WERI-Rb-1 (cell line): ENCODE measurements at regions not wholly inside any gene's neighbourhood (a gene's known extent, or its start where the extent isn't known, plus 50 kb on each side); places are given as distances from the start of the nearest gene placed in this dataset.

Source experiments
- DNase-seq: peaks from one replicate; pipeline ENCODE4 v3.0.0-alpha.2; 2020
- H3K27ac ChIP-seq: fragments of 250-450 bp; sonication (Bioruptor Pico); 2 replicates; pipeline ENCODE4 v1.5.1; 2020; ENCODE audit warnings: mild to moderate bottlenecking, moderate library complexity
- H3K27me3 ChIP-seq: fragments of 250-450 bp; sonication (Bioruptor Pico); 2 replicates; pipeline ENCODE4 v1.5.1; 2021; ENCODE audit warnings: mild to moderate bottlenecking, low read depth, moderate library complexity; ENCODE audit not compliant: insufficient read depth, severe bottlenecking
- H3K36me3 ChIP-seq: fragments of 250-450 bp; sonication (Bioruptor Pico); 2 replicates; pipeline ENCODE4 v1.5.1; 2020; ENCODE audit warnings: mild to moderate bottlenecking, moderate library complexity
- H3K4me3 ChIP-seq: 2 replicates; pipeline ENCODE4 v1.5.1; 2011; ENCODE audit warnings: low read depth, mild to moderate bottlenecking, control low read depth, low read length
- H3K9me3 ChIP-seq: fragments of 250-450 bp; sonication (Bioruptor Pico); 2 replicates; pipeline ENCODE4 v1.5.1; 2021; ENCODE audit warnings: mild to moderate bottlenecking, moderate library complexity; ENCODE audit not compliant: severe bottlenecking
- TF ChIP-seq, protein P1 (sequence below): IDR thresholded peaks from 2 replicates; pipeline ENCODE4 v1.5.1; 2011; ENCODE audit warnings: low read depth, mild to moderate bottlenecking, control low read depth, inconsistent platforms, low read length

DNA sequence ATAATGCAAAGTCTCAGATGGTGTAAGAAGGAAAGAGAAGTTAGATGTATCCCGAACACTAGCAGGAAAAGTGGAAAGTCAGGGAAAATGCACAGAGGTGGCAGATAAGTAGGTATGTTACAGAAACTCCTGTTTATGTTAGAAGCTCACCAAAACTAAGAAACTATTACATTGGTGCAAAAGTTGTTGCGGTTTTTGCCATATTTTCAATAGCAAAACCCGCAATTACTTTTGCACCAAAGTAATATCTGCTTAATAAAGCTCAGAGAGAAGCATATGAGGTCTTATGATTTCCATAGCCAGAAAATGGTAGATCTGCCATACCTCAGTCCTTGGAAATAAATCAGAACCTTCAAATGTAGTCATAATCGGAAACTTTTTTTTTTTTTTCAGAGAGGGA, 1035.6 kb downstream of the PCDH7 start:
- Histone ChIP-seq H3K27ac (no peak overlapping the region), H3K9me3 (no peaks in the 10 kb centered on the region), H3K36me3 (no peaks in the 10 kb centered on the region), H3K4me3 (no peak overlapping the region), H3K27me3 (no peaks in the 10 kb centered on the region)
- DNase-seq = no peak
- TF ChIP-seq, protein P1, sequence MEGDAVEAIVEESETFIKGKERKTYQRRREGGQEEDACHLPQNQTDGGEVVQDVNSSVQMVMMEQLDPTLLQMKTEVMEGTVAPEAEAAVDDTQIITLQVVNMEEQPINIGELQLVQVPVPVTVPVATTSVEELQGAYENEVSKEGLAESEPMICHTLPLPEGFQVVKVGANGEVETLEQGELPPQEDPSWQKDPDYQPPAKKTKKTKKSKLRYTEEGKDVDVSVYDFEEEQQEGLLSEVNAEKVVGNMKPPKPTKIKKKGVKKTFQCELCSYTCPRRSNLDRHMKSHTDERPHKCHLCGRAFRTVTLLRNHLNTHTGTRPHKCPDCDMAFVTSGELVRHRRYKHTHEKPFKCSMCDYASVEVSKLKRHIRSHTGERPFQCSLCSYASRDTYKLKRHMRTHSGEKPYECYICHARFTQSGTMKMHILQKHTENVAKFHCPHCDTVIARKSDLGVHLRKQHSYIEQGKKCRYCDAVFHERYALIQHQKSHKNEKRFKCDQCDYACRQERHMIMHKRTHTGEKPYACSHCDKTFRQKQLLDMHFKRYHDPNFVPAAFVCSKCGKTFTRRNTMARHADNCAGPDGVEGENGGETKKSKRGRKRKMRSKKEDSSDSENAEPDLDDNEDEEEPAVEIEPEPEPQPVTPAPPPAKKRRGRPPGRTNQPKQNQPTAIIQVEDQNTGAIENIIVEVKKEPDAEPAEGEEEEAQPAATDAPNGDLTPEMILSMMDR = no peak

DNA sequence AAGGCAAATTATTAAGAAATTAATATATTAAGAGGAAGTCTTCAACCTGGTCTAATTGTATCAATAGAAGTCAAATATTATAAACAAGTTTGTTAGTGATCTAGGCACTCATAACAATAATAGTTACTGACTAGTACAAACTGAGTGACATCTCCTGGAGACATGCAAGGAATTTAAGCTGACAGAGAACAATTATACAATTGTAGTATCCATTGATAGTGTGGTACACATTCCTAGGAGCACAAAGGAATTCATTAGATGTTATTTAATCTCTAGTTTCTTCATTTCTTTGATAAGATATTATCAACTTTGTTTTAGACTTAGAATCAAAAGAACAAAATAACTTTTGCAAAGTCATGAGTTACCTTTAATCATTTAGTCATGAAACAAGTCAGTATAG, 1048.6 kb downstream of the PCDH7 start:
- DNase-seq = no peak
- TF ChIP-seq, protein P1 = no peak
- Histone ChIP-seq H3K27ac (no peak overlapping the region), H3K27me3 (no peaks in the 10 kb centered on the region), H3K36me3 (no peaks in the 10 kb centered on the region), H3K9me3 (no peaks in the 10 kb centered on the region), H3K4me3 (no peak overlapping the region)

DNA sequence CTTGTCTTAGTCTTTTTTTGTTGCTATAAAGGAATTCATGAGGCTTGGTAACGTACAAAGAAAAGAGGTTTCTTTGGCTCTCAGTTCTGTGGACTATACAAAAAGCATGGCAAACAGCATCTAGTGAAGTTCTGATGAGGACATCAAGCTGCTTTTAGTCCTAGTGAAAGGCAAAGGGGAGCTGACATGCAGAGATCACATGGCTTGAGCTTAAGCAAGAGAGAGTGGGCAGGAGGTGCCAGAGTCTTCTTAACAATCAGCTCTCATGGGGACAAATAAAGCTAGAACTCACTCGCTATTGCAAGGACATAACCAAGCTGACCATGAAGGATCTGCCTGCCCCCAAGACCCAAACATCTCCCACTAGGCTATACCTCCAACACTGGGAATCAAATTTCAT, 1063.1 kb downstream of the PCDH7 start:
- no peaks in the 10 kb centered on the region for H3K9me3 ChIP-seq
- no peak overlapping the region for H3K4me3 ChIP-seq
- TF ChIP-seq, protein P1 = no peak
- no peaks in the 10 kb centered on the region for H3K36me3 ChIP-seq
- H3K27me3 ChIP-seq = no peaks in the 10 kb centered on the region
- no peak overlapping the region for H3K27ac ChIP-seq
- DNase-seq = no peak

DNA sequence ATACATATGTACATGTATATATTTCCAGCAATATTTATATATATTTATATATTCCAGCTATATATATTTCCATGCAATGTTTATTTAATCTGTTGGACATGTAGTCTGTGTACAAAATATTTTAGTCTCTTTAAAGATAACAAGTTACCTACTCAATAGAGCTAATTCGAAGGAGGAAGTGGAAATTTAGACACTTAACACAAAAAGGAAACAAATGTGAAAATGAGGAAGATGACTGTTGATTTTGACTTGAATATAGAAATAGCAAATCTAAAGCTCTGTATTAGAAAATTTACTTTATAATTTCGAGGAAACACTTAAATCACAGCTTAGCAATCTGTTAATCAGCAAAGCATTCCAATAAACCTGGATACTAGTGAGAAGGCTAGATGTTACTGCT, 1064.4 kb downstream of the PCDH7 start:
- TF ChIP-seq, protein P1 = no peak
- Histone ChIP-seq H3K36me3 (no peaks in the 10 kb centered on the region), H3K9me3 (no peaks in the 10 kb centered on the region), H3K4me3 (no peak overlapping the region), H3K27ac (no peak overlapping the region), H3K27me3 (no peaks in the 10 kb centered on the region)
- no peak for DNase-seq

DNA sequence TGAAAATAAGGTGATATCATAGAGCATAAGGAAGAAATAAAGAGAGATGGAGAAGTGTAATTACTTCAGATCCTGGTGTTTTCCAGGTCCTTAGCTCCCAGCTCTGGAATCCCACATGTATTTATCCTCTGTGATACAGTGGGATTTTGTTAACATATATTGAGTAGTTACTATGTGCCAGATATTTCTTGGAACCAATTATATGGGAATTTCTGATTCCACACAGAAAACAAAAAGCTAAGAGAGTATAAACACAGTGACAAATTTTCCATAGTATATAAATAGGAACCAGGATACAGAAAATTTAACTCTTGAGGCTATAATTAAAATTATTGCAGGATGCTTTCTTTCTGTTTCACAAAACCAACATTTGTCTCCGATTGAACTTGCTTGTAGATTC, 1067.5 kb downstream of the PCDH7 start:
- Histone ChIP-seq H3K27ac (no peak overlapping the region), H3K4me3 (no peak overlapping the region), H3K27me3 (no peaks in the 10 kb centered on the region), H3K9me3 (no peaks in the 10 kb centered on the region), H3K36me3 (no peaks in the 10 kb centered on the region)
- TF ChIP-seq, protein P1 = no peak
- DNase-seq = no peak

DNA sequence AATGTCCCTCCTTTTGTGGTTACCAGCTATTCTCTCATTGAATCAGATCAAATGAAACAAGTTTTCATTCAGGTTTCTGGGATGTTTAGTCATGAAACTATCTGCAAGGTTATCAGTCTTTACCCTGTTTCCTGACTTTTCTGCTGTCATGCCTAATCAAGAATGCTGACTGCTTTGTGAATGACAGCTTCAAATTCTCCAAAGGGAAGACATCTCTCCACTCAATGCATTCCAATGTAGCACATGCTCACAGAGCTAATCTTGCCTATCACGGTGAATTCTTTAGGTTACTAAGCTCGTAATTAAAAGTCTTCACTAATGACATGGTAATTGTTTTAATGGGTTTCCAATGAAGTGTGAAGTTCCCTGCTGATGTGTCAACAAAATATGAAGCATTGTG, 1068.5 kb downstream of the PCDH7 start:
- no peaks in the 10 kb centered on the region for H3K27me3 ChIP-seq
- H3K36me3 ChIP-seq = no peaks in the 10 kb centered on the region
- H3K27ac ChIP-seq = no peak overlapping the region
- no peak overlapping the region for H3K4me3 ChIP-seq
- H3K9me3 ChIP-seq = no peaks in the 10 kb centered on the region
- DNase-seq = no peak
- TF ChIP-seq, protein P1 = no peak
